GM20431 (cell line): ENCODE measurements at regions not wholly inside any gene's neighbourhood (a gene's known extent, or its start where the extent isn't known, plus 50 kb on each side); places are given as distances from the start of the nearest gene placed in this dataset.
"Not testable (repeated sequence)": the region's sequence is repeated elsewhere in the genome, so short reads cannot be mapped to it uniquely, and the experiment has no call there.

Source experiments
- in situ Hi-C: fragments of 300-500 bp; cut with MseI, MboI; formaldehyde crosslinking; loops from one replicate; pipeline ENCODE4 v1.15.0; 2020; ENCODE audit warnings: low sequenced_read_pairs; ENCODE audit not compliant: unreplicated experiment

GRCh38 chr1:55781944-55782482, 566.8 kb upstream of the USP24 start:
- in situ Hi-C loops, result no loop called here

GRCh38 chr1:55781003-55781402, 565.8 kb upstream of the USP24 start:
- in situ Hi-C loops, result no loop called here

- in situ Hi-C loops, result no loop called here
Measured at GRCh38 chr1:55777545-55777944, 562.4 kb upstream of the USP24 start.

GRCh38 chr1:55775007-55775406, 559.8 kb upstream of the USP24 start:
- in situ Hi-C loops, result no loop called here

GRCh38 chr1:55774446-55774845, 559.3 kb upstream of the USP24 start:
- in situ Hi-C loops, result no loop called here

GRCh38 chr1:55773211-55773940, 558.2 kb upstream of the USP24 start:
- in situ Hi-C loops, result no loop called here

GRCh38 chr1:55768327-55768952, 553.3 kb upstream of the USP24 start:
- in situ Hi-C loops, result no loop called here

- in situ Hi-C loops, result no loop called here
Measured at GRCh38 chr1:55767171-55767570, 552.0 kb upstream of the USP24 start.

- in situ Hi-C loops, result not testable (repeated sequence)
Measured at GRCh38 chr1:55765505-55765904, 550.3 kb upstream of the USP24 start.

GRCh38 chr1:55751776-55752175, 536.6 kb upstream of the USP24 start:
- in situ Hi-C loops, result no loop called here

GRCh38 chr1:55750628-55750995, 535.4 kb upstream of the USP24 start:
- in situ Hi-C loops, result no loop called here

GRCh38 chr1:55749975-55750627, 534.9 kb upstream of the USP24 start:
- in situ Hi-C loops, result no loop called here

GRCh38 chr1:55747408-55747841, 532.3 kb upstream of the USP24 start:
- in situ Hi-C loops, result no loop called here

- in situ Hi-C loops, result no loop called here
Measured at GRCh38 chr1:55746710-55747109, 531.5 kb upstream of the USP24 start.

GRCh38 chr1:55741516-55741915, 526.4 kb upstream of the USP24 start:
- in situ Hi-C loops, result no loop called here

- in situ Hi-C loops, result no loop called here
Measured at GRCh38 chr1:55735106-55735505, 519.9 kb upstream of the USP24 start.

- in situ Hi-C loops, result no loop called here
Measured at GRCh38 chr1:55726994-55727393, 511.8 kb upstream of the USP24 start.

GRCh38 chr1:55725378-55725777, 510.2 kb upstream of the USP24 start:
- in situ Hi-C loops, result no loop called here

GRCh38 chr1:55724551-55725325, 509.6 kb upstream of the USP24 start:
- in situ Hi-C loops, result no loop called here

GRCh38 chr1:55723001-55723400, 507.8 kb upstream of the USP24 start:
- in situ Hi-C loops, result no loop called here
